ENCODE measurements at regions not wholly inside any gene's neighbourhood (a gene's known extent, or its start where the extent isn't known, plus 50 kb on each side); places are given as distances from the start of the nearest gene placed in this dataset.
"Not testable (repeated sequence)": the region's sequence is repeated elsewhere in the genome, so short reads cannot be mapped to it uniquely, and the experiment has no call there.

DNA sequence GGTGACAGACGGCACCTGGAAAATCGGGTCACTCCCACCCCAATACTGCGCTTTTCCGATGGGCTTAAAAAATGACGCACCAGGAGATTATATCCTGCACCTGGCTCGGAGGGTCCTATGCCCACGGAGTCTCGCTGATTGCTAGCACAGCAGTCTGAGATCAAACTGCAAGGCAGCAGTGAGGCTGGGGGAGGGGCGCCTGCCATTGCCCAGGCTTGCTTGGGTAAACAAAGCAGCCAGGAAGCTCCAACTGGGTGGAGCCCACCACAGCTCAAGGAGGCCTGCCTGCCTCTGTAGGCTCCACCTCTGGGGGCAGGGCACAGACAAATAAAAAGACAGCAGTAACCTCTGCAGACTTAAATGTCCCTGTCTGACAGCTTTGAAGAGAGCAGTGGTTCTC is 307.4 kb downstream of the DOK5 start:
- H3K4me3 ChIP-seq (ENCODE audit: low read length); DNase-seq (ENCODE audit: low read depth, low spot score): not testable (repeated sequence)

DNA sequence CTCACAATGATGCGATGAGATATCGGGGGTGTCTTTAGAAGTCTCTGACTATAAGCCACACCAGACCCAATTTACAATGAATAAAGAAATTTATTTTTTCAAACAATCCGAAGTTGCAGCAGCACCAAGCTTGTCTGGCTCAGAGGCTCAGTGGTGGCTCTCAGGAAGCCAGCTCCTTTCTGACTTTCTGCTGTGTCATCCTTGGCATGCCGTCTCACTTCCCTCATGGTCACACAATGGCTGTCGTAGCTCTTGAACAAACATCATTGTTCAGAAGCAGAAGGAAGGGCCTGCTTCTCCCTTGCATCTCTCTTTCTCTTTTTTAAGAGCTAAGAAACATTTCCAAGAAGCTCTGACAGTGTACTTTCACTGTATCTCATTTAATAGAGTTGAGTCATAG is 299.0 kb downstream of the DOK5 start:
- no peak overlapping the region for H3K4me3 ChIP-seq (ENCODE audit: low read length)
- DNase-seq (ENCODE audit: low read depth, low spot score), result no peak

DNA sequence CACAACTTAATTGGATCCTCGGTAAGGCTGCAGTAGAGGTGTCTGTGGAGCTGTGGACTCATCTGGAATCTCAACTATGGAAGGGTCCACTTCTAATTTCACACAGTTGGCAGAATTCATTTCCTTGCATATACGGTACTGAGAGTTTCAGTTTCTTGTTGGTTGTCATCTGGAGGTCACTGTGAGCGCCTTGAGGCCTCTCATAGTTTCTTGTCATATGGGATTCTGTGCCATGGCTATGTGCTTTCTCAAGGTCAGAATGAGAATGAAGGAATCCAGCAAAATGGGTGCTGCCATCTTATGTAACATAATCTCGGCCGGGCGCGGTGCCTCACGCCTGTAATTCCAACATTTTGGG is 298.2 kb downstream of the DOK5 start:
- no peak for DNase-seq (ENCODE audit: low read depth, low spot score)
- no peak overlapping the region for H3K4me3 ChIP-seq (ENCODE audit: low read length)

DNA sequence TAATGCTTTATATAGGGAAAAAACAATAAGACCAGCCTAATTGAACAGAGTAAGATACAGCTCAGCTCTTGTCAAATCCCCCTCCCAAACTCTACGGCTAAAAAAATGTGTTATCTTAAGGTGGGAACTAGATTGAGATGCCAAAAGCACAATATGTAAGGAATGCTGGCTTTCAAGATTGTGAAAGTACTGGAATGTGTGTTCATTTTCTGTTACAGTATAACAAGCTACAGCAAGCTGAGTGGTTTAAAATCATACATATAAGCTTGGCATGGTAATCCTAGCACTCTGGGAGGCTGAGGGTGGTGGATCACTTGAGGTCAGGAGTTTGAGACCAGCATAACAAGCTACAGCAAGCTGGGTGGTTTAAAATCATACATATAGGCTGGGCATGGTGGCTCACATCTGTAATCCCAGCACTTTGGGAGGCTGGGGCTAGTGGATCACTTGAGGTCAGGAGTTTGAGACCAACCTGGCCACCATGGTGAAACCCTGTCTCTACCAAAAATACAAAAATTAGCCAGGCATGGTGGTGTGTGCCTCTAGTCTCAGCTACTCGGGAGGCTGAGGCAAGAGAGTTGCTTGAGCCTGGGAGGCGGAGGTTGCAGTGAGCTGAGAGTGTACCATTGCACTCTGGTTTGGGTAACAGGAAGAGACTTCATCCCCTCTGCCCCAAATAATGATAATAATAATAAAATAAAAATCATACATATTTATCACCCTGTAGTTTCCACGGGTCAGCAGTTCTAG is 297.7 kb downstream of the DOK5 start:
- no peak for DNase-seq (ENCODE audit: low read depth, low spot score)
- H3K4me3 ChIP-seq (ENCODE audit: low read length), result no peak overlapping the region

DNA sequence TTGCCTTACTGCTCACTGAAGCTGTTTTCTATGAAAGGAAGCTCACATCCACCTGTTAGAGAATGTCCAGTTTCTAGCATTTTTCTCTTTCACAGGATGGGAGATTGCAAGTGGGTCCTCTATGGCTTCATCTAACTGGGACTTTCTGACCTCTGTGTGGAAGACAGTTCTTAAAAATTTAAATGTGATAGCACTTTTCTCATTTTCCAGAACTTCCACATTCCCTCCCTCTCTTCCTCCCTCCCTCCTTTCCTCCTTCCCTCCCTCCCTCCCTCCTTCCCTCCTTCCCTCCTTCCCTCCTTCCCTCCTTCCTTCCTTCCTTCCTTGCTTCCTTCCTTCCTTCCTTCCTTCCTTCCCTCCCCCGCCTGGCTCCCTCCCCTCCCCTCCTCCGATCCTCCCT is 291.1 kb downstream of the DOK5 start:
- H3K4me3 ChIP-seq (ENCODE audit: low read length), result no peak overlapping the region
- no peak for DNase-seq (ENCODE audit: low read depth, low spot score)

DNA sequence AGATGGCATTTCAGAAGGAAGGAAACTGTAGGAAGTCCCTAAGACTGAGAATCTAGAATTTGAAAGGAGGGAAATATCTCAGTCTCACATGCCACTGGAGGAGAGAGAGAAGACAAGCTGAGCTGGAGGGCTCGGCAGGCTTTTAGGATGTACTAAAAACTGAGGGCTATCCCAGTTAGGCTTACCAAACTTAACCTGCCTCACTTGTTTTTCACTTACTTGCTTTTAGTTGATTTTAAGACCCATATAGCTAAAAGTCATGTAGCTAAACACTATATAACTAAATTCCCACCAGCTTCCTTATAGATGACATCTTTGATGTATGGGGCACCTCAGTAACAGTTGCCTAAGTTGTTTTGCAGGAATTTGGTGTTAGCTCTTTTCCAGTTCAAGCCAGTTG is 288.0 kb downstream of the DOK5 start:
- no peak for DNase-seq (ENCODE audit: low read depth, low spot score)
- no peak overlapping the region for H3K4me3 ChIP-seq (ENCODE audit: low read length)

DNA sequence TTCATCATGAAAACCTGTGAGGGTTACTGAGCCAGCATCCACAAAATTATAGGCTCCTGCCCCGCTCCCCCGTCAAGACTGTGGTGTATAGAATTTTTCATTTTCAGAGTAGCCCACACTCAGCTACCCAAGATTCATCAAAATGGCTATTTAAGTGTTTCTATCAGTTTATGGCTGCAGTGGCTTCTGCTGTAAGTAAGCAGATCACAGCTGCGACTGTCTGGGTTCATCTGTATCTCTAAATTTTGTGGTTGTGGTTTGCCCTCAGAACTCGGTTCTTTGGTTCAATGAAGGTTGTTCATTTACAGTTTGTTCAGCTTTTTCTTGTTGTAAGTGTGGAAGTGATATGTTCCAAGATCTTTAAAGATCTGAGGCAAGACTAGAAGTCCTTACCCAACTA is 284.2 kb downstream of the DOK5 start:
- no peak overlapping the region for H3K4me3 ChIP-seq (ENCODE audit: low read length)
- peak; percentile 1 for DNase-seq (ENCODE audit: low read depth, low spot score)

DNA sequence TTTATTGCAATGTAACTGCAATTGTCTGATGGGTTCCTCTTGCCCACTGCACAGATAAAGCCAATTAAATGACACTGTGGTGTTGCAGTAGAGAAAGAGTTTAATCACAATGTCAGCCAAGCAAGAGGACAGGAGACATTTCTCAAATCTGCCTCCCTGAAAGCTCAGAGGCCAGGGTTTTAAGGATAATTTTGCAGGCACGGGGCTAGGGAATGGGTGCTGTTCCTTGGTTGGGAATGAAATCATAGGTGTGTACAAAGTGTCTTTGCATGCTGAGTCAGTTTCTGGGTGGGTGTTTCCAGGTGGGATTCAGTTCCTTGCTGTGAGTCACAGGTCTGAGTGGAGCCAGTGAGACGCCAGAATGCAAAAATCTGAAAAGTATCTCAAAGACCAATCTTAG is 271.4 kb downstream of the DOK5 start:
- H3K4me3 ChIP-seq (ENCODE audit: low read length), result no peak overlapping the region
- DNase-seq (ENCODE audit: low read depth, low spot score), result no peak

DNA sequence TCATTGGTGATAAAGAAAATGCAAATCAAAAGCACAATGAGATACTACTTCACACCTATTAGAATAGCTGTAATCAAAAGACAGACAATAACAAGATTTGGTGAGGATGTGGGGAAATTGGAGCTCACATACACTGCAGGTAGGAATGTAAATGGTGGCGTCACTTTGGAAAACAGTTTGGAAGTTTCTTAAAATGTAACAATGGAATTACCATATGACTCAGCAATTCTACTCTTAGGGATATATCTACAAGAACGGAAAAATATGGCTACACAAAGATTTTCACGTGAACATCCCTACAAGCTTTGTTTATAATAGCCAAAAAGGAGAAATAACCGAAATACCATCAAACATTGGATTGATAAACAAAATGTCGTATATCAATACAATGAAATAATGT is 270.4 kb downstream of the DOK5 start:
- no peak overlapping the region for H3K4me3 ChIP-seq (ENCODE audit: low read length)
- DNase-seq (ENCODE audit: low read depth, low spot score), result no peak

DNA sequence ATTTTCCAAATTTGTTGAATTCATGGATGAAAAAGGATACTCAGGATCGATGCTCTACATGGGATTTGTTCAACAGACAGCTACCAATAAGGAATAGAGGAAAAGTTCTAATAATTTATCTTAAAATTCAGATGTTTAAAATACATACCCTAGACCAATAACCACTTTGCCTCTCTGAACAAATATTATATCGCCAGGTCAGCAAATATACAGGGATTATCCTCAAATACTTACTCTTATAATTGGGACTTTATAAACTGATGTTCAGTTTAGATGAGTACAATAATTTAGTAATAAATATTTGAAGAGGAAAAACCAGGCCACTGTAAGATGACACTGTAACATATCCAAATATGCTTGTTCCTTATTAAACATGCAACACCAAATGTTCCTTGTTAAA is 268.7 kb downstream of the DOK5 start:
- DNase-seq (ENCODE audit: low read depth, low spot score), result no peak
- no peak overlapping the region for H3K4me3 ChIP-seq (ENCODE audit: low read length)

DNA sequence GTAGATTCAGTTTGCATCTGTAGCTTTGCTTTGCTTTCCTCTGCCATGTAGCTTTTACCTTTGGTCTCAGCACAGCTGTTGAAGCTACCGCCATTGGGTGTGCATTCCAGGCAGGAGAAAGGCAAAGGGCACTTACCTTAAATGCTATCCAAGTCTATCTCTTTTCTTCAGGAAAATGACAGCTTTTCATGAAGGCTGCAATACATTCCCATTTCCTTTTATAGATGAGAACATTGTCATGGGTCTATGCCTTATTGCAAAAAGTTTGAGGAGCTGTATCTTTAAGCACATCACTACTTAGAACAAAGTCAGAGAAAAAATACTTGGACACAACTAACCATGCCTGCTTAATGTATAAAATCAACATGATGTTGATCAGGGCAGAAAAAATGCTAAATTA is 266.8 kb downstream of the DOK5 start:
- no peak for DNase-seq (ENCODE audit: low read depth, low spot score)
- H3K4me3 ChIP-seq (ENCODE audit: low read length), result no peak overlapping the region

DNA sequence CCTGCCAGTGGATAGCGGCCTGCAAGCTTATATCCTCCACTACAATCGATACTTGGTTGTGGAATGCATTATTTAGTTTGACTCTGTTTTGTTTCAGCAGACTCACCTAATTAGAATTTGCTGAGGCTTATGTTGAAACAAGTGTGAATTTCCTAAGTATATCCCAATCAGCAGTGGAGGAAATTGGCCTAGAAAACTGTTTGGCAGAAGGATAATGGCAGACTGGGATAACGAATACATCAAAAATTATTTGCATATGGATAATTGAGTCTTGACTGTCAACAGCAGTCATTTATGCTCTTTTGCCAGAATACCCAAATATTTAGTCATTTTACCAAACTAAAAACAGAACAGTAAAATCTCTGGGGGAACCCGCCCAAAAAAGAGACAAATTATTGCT is 261.0 kb downstream of the DOK5 start:
- no peak for DNase-seq (ENCODE audit: low read depth, low spot score)
- no peak overlapping the region for H3K4me3 ChIP-seq (ENCODE audit: low read length)

DNA sequence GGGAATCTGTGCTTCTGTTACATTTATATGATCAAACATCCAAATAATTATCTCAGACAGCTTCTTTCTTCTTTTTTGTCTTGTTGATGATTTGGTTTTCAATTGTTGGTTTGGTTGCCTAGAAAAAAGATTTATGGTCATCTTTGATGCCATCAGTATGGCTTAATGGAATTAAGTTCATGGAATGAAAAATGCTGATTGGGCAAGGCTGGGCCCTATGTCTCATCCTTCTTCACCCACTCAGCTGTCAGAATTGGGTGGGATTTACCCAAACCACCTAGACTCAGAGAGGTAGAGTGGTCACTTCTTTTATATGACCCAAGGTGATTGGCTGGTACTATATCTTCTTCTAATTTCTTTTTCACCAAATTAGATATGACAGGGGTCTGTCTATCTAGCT is 258.3 kb downstream of the DOK5 start:
- no peak for DNase-seq (ENCODE audit: low read depth, low spot score)

DNA sequence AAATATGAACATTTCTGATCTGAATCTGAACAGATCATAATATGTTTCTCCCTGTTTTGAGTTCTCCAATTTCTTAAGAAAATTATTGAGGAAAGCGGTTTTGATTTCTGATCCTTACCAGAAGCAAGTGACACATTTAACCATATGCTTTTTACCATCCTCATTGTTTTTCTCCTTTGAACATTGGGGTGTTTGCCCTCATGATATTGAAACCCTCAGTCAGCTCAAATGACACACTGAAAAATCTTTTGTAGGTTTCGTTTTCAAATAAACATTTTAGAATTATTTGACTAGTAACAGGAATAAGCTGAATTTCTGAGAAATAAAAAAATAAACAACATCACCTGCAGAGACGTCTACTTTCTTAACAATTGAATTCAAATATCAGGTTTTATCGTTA is 252.1 kb downstream of the DOK5 start:
- no peak for DNase-seq (ENCODE audit: low read depth, low spot score)
- H3K4me3 ChIP-seq (ENCODE audit: low read length), result no peak overlapping the region

More for the DNA sequence above, 258.3 kb downstream of the DOK5 start:
- no peak overlapping the region for H3K4me3 ChIP-seq (ENCODE audit: low read length)

DNA sequence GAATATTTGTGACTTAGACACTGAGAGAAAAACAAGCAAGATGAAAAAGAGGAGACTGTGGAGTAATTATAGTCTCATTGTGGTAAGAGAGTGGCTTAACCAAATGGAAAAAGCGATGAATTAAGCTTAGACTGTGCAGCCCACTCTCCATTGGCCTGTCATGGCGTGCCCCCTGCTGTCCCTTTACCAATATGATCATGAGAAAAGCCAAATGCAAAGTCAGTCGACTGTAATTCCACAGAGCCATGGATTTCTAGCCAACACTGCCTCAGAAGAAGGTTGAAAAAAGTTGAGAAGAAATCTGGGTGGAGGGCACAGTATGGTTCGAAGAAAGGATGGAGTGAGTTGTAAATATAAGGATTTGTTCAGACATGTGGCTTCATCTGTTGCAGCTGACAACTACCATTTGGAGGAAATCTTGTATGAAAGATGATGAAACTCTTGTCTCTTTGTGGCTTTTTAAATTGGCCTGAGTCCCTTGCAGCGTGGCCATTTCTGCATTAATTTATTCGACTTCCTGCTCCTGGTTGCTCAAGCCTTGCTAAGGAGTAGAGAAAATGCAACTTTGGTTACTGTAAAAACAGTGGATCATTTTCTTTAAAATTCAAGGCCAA is 251.4 kb downstream of the DOK5 start:
- DNase-seq (ENCODE audit: low read depth, low spot score), result peak; percentile 4
- H3K4me3 ChIP-seq (ENCODE audit: low read length), result no peak overlapping the region

DNA sequence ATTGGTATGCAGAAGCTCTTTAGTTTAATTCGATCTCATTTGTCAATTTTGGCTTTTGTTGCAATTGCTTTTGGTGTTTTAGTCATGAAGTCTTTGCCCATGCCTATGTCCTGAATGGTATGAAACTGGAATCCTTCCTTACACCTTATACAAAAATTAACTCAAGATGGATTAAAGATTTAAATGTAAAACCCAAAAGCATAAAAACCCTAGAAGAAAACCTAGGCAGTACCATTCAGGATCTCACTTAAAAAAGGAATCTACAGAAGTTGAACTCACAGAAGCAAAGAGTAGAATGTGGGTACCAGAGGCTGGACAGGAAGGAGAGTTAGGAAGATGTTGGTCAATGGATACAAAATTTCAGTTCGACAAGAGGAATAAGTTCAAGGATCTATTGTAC is 249.9 kb downstream of the DOK5 start:
- not testable (repeated sequence) for DNase-seq (ENCODE audit: low read depth, low spot score); H3K4me3 ChIP-seq (ENCODE audit: low read length)

DNA sequence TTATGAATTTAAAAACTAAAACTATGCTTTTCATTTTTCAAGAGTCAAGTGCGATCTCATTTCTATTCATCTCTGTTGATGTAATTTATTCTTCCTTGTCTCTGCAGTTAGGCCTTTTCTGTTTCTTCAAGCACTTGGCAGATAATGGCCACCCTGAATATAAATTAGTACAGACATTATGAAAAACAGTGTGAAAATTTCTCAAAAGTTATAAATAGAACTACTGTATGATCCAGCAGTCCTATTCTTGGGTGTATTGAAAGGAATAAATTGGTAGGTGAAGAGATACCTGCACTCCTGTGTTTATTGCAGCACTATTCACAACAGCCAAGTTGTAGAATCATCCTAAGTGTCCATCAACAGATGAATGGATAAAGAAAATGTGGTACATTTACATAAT is 248.3 kb downstream of the DOK5 start:
- H3K4me3 ChIP-seq (ENCODE audit: low read length), result no peak overlapping the region
- DNase-seq (ENCODE audit: low read depth, low spot score), result no peak

DNA sequence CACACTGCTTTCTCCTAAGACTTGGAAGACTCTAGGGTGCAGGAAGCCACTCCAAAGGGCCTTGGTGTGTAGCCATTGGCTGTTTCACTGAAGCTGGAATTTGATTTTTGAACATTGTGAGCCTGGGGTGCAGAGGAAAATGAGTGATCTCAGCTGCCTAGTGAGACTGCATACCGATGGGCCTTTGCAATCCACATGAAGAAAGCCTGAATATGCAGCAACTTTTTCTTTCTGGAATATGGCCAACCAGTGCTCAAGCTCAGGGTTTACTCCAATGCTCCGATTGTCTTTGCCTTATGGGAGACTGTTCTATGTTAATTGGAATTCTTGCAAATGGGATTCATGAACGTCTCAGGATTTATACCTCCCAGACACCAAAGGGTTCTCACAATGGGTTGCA is 242.6 kb downstream of the DOK5 start:
- no peak for DNase-seq (ENCODE audit: low read depth, low spot score)

DNA sequence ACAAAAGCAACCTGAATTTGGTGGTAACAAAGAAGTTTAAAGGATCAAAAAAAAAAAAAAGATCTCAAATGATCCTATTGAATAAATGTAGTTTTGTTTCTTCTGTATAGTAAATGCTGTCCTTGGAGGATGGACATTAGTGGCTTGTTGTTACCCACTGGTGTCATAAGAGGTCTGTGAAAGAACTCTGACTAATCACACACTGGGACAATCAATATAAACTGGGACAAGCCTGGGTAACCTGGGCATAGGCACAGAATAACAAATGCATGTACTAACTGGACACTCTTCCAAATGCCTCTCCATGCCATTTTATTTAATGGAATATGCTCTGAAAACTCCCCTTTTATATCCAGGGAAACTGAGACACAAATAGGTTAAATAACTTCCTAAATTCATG is 241.4 kb downstream of the DOK5 start:
- no peak overlapping the region for H3K4me3 ChIP-seq (ENCODE audit: low read length)
- DNase-seq (ENCODE audit: low read depth, low spot score), result no peak

More for the DNA sequence above, 242.6 kb downstream of the DOK5 start:
- no peak overlapping the region for H3K4me3 ChIP-seq (ENCODE audit: low read length)

DNA sequence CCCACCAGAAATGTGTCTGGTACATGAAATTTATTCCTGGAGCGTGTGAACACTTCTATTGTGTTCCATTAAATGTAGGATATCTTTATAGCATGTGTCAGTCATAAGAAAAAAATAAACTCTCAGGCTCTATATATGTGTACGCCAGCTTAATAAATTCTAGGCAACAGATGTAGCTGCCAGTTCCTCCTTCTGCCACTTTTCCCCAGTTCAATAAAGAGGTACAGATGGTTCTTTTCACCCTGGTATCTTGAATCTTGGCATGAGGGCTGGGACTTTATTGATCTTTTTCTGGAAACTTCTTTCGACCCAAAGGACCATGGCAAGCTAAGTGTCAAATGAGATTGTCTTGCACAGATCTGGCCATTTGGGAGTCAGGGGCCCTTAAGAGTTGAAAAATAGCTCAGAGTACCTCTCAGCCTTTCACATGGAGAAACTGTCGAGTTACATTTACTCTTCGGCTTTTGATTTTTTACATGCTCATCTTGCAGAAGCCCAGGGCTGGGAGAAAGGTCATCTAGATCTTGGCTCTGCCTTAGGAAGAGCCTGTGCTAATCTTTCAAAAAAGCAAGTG is 240.9 kb downstream of the DOK5 start:
- DNase-seq (ENCODE audit: low read depth, low spot score), result no peak
- no peak overlapping the region for H3K4me3 ChIP-seq (ENCODE audit: low read length)

DNA sequence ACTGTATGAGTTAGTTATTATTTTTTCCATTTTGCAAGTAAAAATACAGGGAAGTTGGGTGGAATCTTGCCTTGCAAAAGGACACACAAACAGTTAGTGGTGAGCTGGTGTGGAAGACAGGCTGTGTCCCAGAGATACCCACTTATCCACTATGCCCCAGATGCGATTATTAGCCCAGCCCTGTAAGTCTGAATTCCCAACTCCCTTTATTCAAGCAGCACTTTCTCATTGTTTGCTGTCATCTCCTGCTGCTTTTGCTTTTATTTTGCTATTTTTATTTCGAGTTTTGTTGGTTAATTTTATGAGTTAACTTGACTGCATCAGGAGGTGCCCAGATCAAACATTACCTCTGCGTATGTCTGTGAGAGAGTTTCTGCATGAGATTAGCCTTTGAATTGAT is 239.4 kb downstream of the DOK5 start:
- DNase-seq (ENCODE audit: low read depth, low spot score), result no peak

More for the DNA sequence above, 239.4 kb downstream of the DOK5 start:
- no peak overlapping the region for H3K4me3 ChIP-seq (ENCODE audit: low read length)

All from Jurkat, Clone E6-1 (cell line).